PC-9 (cell line): ENCODE measurements at regions not wholly inside any gene's neighbourhood (a gene's known extent, or its start where the extent isn't known, plus 50 kb on each side); places are given as distances from the start of the nearest gene placed in this dataset.
"Not testable (repeated sequence)": the region's sequence is repeated elsewhere in the genome, so short reads cannot be mapped to it uniquely, and the experiment has no call there.

Experiments
- BruUV-seq: library from RNA; stranded (reverse); fragments of 400-500 nt; replicated peaks from 2 replicates; lab custom pipeline; 2021; lab: Mats Ljungman, UMichigan
- CTCF ChIA-PET: fragments of 300-600 bp; sonication (Branson Sonifier 250); formaldehyde crosslinking; loops from one replicate; lab custom pipeline; 2022; ENCODE audit warnings: antibody characterized with exemption; lab: Charles Lee
- POLR2A ChIA-PET: fragments of 300-600 bp; sonication (Branson Sonifier 250); formaldehyde crosslinking; loops from one replicate; lab custom pipeline; 2022; ENCODE audit warnings: antibody characterized with exemption; ENCODE audit not compliant: unreplicated experiment; lab: Charles Lee
- DNase-seq, 2 experiments: peaks; one replicate each; pipeline versions ENCODE4 v3.0.0 to v3.0.0-alpha.2; 2015 to 2022; ENCODE audit warnings: mixed read lengths in 1 of 2
- H2AFZ ChIP-seq: fragments of 200-600 bp; sonication (generic); 2 replicates; pipeline ENCODE4 v1.8.1; 2017; ENCODE audit warnings: antibody characterized with exemption
- H3F3A ChIP-seq: fragments of 200-600 bp; sonication (generic); 2 replicates; pipeline ENCODE4 v1.8.1; 2017; ENCODE audit warnings: antibody characterized with exemption, mild to moderate bottlenecking, low read depth; ENCODE audit not compliant: insufficient read depth
- H3K27ac ChIP-seq: fragments of 200-600 bp; sonication (generic); 2 replicates; pipeline ENCODE4 v1.6.1; 2016; ENCODE audit warnings: mixed run types
- H3K27me3 ChIP-seq: fragments of 200-600 bp; sonication (generic); 2 replicates; pipeline ENCODE4 v1.6.1; 2016; ENCODE audit warnings: low read depth, mixed run types; ENCODE audit not compliant: insufficient read depth
- H3K36me3 ChIP-seq: fragments of 200-600 bp; sonication (generic); 2 replicates; pipeline ENCODE4 v1.6.1; 2016; ENCODE audit warnings: low read depth, mixed run types
- H3K4me1 ChIP-seq: fragments of 200-600 bp; sonication (generic); replicated peaks from 2 replicates; pipeline ENCODE4 v1.6.1; 2016; ENCODE audit warnings: mixed run types; ENCODE audit not compliant: insufficient read depth
- H3K4me2 ChIP-seq: fragments of 200-600 bp; sonication (generic); 2 replicates; pipeline ENCODE4 v1.6.1; 2017; ENCODE audit warnings: mixed run types
- H3K4me3 ChIP-seq: fragments of 200-600 bp; sonication (generic); 2 replicates; pipeline ENCODE4 v1.6.1; 2016; ENCODE audit warnings: mixed run types
- H3K79me2 ChIP-seq: fragments of 200-600 bp; sonication (generic); 2 replicates; pipeline ENCODE4 v1.6.1; 2017; ENCODE audit warnings: low read depth, mixed run types
- H3K9me2 ChIP-seq: fragments of 200-600 bp; sonication (generic); 2 replicates; pipeline ENCODE4 v1.8.1; 2017; ENCODE audit warnings: mild to moderate bottlenecking; ENCODE audit not compliant: insufficient read depth
- H3K9me3 ChIP-seq: fragments of 200-600 bp; sonication (generic); 2 replicates; pipeline ENCODE4 v1.8.1; 2016; ENCODE audit warnings: low read depth; ENCODE audit not compliant: insufficient read depth
- H4K20me1 ChIP-seq: fragments of 200-600 bp; sonication (generic); 2 replicates; pipeline ENCODE4 v1.8.1; 2017; ENCODE audit not compliant: insufficient read depth
- CTCF ChIP-seq: fragments of 200-600 bp; sonication (generic); conservative IDR thresholded peaks from 2 replicates; pipeline ENCODE4 v1.6.1; 2017; ENCODE audit warnings: mixed run types, antibody characterized with exemption, mild to moderate bottlenecking, moderate library complexity
- EZH2 ChIP-seq: fragments of 200-600 bp; sonication (generic); IDR thresholded peaks from 2 replicates; pipeline ENCODE4 v1.8.0; 2017; ENCODE audit warnings: antibody characterized with exemption, low read depth
- intact Hi-C: fragments of 100-400 bp; cut with micrococcal nuclease; formaldehyde crosslinking; loops from one replicate; pipeline ENCODE4 v1.10.0; 2022; ENCODE audit not compliant: unreplicated experiment

GRCh38 chr11:36741515-36741914, 143.5 kb upstream of the RAG2 start:
- H3K4me2 ChIP-seq: no peak overlapping the region
- H3F3A ChIP-seq: no peaks in the 10 kb centered on the region
- H4K20me1 ChIP-seq: no peaks in the 10 kb centered on the region
- BruUV-seq: no TSS peak
- intact Hi-C loops: no loop called here
- peaks cover 14% of the 10 kb centered on the region for H3K27me3 ChIP-seq
- no peak overlapping the region for H3K27ac ChIP-seq
- ChIA-PET CTCF (no interaction called here), POLR2A (no interaction called here)
- no peaks in the 10 kb centered on the region for H3K9me2 ChIP-seq
- H3K36me3 ChIP-seq: no peaks in the 10 kb centered on the region
- no peaks in the 10 kb centered on the region for H3K4me1 ChIP-seq
- no peaks in the 10 kb centered on the region for H3K79me2 ChIP-seq
- no peak for TF ChIP-seq CTCF
- no peak for TF ChIP-seq EZH2
- no peak overlapping the region for H3K4me3 ChIP-seq
- DNase-seq: no peak
- no peak overlapping the region for H2AFZ ChIP-seq
- no peaks in the 10 kb centered on the region for H3K9me3 ChIP-seq

GRCh38 chr11:36738292-36738861, 140.3 kb upstream of the RAG2 start:
- Histone ChIP-seq H3K9me2 (no peaks in the 10 kb centered on the region), H2AFZ (no peak overlapping the region), H3K27ac (no peak overlapping the region), H3K9me3 (no peaks in the 10 kb centered on the region), H3K4me3 (no peak overlapping the region), H3K27me3 (peaks cover 42% of the 10 kb centered on the region), H3K4me2 (no peak overlapping the region), H3K4me1 (no peaks in the 10 kb centered on the region), H3F3A (no peaks in the 10 kb centered on the region), H3K36me3 (no peaks in the 10 kb centered on the region), H3K79me2 (no peaks in the 10 kb centered on the region), H4K20me1 (no peaks in the 10 kb centered on the region)
- TF ChIP-seq EZH2: no peak
- TF ChIP-seq CTCF: no peak
- intact Hi-C loops: no loop called here
- POLR2A ChIA-PET: no interaction called here
- CTCF ChIA-PET: no interaction called here
- DNase-seq: no peak
- no TSS peak for BruUV-seq

- Histone ChIP-seq H3K4me1 (no peaks in the 10 kb centered on the region), H2AFZ (no peak overlapping the region), H3K79me2 (no peaks in the 10 kb centered on the region), H3F3A (no peaks in the 10 kb centered on the region), H3K27me3 (peaks cover 59% of the 10 kb centered on the region), H3K36me3 (no peaks in the 10 kb centered on the region), H3K9me3 (no peaks in the 10 kb centered on the region), H3K9me2 (no peaks in the 10 kb centered on the region; the same call in 1 of the 2 replicates), H3K4me2 (no peak overlapping the region), H3K27ac (no peak overlapping the region), H3K4me3 (no peak overlapping the region), H4K20me1 (no peaks in the 10 kb centered on the region)
- CTCF ChIA-PET: no interaction called here
- intact Hi-C loops: no loop called here
- peak in 1 of 2 experiments; percentile 1 for DNase-seq
- BruUV-seq: no TSS peak
- TF ChIP-seq CTCF: no peak
- POLR2A ChIA-PET: no interaction called here
Measured at GRCh38 chr11:36736103-36736502, 138.1 kb upstream of the RAG2 start.

DNA sequence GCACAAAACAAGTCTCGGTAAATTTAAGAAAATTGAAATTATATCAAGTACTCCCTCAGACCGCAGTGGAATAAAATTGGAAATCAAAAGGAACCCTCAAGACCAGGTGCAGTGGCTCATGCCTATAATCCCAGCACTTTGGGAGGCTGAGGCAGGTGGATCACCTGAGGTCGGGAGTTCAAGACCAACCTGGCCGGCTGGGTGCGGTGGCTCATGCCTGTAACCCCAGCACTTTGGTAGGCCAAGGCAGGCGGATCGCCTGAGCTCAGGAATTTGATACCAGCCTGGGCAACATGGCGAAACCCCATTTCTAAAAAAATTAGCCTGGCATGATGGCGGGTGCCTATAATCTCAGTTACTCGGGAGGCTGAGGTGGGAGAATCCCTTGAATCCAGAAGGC, 135.7 kb upstream of the RAG2 start:
- H3K4me2 ChIP-seq, H3K36me3 ChIP-seq, DNase-seq, BruUV-seq, H3K79me2 ChIP-seq, H3K9me2 ChIP-seq, POLR2A ChIA-PET, intact Hi-C loops, H3K4me1 ChIP-seq, CTCF ChIA-PET, H4K20me1 ChIP-seq, H3K9me3 ChIP-seq, H3K4me3 ChIP-seq, H3K27ac ChIP-seq, H2AFZ ChIP-seq, H3F3A ChIP-seq: not testable (repeated sequence)
- H3K27me3 ChIP-seq: peaks cover 75% of the 10 kb centered on the region
